ENCODE measurements at regions not wholly inside any gene's neighbourhood (a gene's known extent, or its start where the extent isn't known, plus 50 kb on each side); places are given as distances from the start of the nearest gene placed in this dataset.

- ChIA-PET CTCF (no interaction called here), POLR2A (no interaction called here)
- no peaks in the 10 kb centered on the region for H3K27me3 Mint-ChIP-seq
- no peak overlapping the region for H3K27ac Mint-ChIP-seq
- H3K4me1 Mint-ChIP-seq: no peaks in the 10 kb centered on the region
- DNase-seq: no peak
- no peak overlapping the region for H3K4me3 Mint-ChIP-seq
- H3K9me3 Mint-ChIP-seq: peaks cover 13% of the 10 kb centered on the region
- no peaks in the 10 kb centered on the region for H3K36me3 Mint-ChIP-seq (ENCODE audit: low read depth)
Observed at GRCh38 chr13:88384542-88384941, 713.4 kb downstream of the SLITRK5 start.

DNA sequence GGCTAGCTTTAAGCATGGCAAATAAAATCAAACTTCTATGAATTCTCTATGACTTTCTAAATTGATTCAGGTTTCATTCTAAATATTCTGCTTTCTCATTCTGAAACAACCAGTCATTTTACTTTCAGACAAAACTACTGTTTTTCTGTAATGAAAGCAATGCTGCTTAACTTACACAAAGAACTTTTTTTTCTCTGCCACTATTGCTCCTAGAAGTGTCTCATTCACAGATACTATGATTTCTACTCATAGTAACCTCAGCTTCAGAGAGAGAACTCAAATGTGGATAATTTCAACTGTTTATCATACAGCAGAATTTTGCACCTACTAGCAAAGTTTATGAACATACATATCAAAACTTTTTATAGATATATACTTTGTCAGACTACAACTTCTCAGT, 724.6 kb downstream of the SLITRK5 start:
- CTCF ChIA-PET: no interaction called here
- Mint-ChIP-seq H3K27me3 (no peaks in the 10 kb centered on the region), H3K4me1 (no peaks in the 10 kb centered on the region), H3K9me3 (peaks cover 7% of the 10 kb centered on the region), H3K4me3 (no peak overlapping the region), H3K36me3 (ENCODE audit: low read depth) (no peaks in the 10 kb centered on the region), H3K27ac (no peak overlapping the region)
- POLR2A ChIA-PET: no interaction called here
- no peak for DNase-seq

DNA sequence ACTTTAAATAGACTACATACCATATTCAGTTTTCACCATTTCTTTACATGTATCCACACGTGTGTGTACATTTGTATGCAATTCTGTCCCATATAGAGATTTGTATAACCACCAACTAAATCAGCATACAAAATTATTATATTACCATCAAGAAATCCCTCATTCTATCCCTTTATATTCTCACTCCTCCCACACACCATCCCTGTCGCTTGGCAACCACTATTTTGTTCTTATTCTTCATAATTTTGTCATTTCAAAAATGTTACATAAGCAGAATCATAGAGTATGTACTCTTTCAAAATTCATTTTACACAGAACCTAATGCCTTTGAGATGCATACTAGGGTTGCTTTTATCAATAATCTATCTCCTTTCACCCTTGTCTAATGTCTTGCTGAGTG, 740.5 kb downstream of the SLITRK5 start:
- CTCF ChIA-PET: no interaction called here
- no peak overlapping the region for H3K4me3 Mint-ChIP-seq
- H3K4me1 Mint-ChIP-seq: no peaks in the 10 kb centered on the region
- no peaks in the 10 kb centered on the region for H3K27me3 Mint-ChIP-seq
- POLR2A ChIA-PET: no interaction called here
- DNase-seq: no peak
- no peaks in the 10 kb centered on the region for H3K36me3 Mint-ChIP-seq (ENCODE audit: low read depth)
- no peak overlapping the region for H3K27ac Mint-ChIP-seq
- peaks cover 8% of the 10 kb centered on the region for H3K9me3 Mint-ChIP-seq

DNA sequence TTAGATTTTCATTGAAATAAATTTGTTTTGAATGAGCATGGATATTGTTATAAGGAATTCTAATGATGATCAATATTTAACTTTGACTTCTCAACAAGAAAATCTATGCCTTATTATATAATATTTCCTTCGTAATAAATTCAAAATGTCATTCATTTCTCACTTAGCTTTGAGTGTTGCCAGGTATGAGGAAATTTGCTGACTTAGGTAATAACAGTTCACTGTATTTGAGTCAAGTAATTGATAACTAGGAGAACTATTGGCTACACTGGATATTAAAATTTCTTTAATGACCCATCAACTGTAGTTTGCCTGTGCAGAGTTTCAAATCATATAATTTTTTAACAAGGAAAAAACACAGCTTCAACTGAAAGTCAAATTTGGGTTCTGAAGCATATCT, 746.6 kb downstream of the SLITRK5 start:
- no peaks in the 10 kb centered on the region for H3K4me1 Mint-ChIP-seq
- no peaks in the 10 kb centered on the region for H3K27me3 Mint-ChIP-seq
- POLR2A ChIA-PET: no interaction called here
- CTCF ChIA-PET: no interaction called here
- H3K9me3 Mint-ChIP-seq: no peaks in the 10 kb centered on the region
- DNase-seq: no peak
- no peak overlapping the region for H3K27ac Mint-ChIP-seq
- H3K4me3 Mint-ChIP-seq: no peak overlapping the region
- H3K36me3 Mint-ChIP-seq (ENCODE audit: low read depth): no peaks in the 10 kb centered on the region

DNA sequence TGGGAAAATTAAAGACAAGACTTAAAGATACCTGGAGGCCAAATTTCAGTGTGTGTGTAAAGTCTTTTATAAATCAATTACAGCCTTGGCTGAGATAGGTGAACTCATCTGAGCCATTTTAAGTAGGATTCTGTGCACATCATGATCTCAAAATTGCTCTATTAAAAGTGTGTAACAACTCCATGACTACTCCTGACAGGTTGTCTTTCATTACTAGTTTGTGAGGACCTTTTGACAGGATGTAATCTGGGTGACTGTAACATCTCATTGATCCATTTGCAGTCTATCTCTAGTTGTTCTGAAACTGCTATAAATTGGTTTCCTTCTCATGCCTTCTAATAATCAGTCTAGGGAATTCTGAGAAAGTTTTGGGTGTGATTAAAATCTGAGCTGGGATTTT, 753.3 kb downstream of the SLITRK5 start:
- POLR2A ChIA-PET: no interaction called here
- DNase-seq: no peak

GRCh38 chr13:88426661-88427060, 755.5 kb downstream of the SLITRK5 start:
- no peak overlapping the region for H3K27ac Mint-ChIP-seq
- H3K27me3 Mint-ChIP-seq: no peaks in the 10 kb centered on the region
- ChIA-PET POLR2A (no interaction called here), CTCF (no interaction called here)
- H3K9me3 Mint-ChIP-seq: no peaks in the 10 kb centered on the region
- H3K4me3 Mint-ChIP-seq: no peak overlapping the region
- DNase-seq: no peak
- no peaks in the 10 kb centered on the region for H3K36me3 Mint-ChIP-seq (ENCODE audit: low read depth)
- H3K4me1 Mint-ChIP-seq: no peaks in the 10 kb centered on the region

More for the DNA sequence above, 753.3 kb downstream of the SLITRK5 start:
- Mint-ChIP-seq H3K4me3 (no peak overlapping the region), H3K4me1 (no peaks in the 10 kb centered on the region), H3K36me3 (ENCODE audit: low read depth) (no peaks in the 10 kb centered on the region), H3K27me3 (no peaks in the 10 kb centered on the region), H3K27ac (no peak overlapping the region), H3K9me3 (no peaks in the 10 kb centered on the region)
- CTCF ChIA-PET: no interaction called here

GRCh38 chr13:88429862-88430261, 758.7 kb downstream of the SLITRK5 start:
- no peaks in the 10 kb centered on the region for H3K36me3 Mint-ChIP-seq (ENCODE audit: low read depth)
- POLR2A ChIA-PET: no interaction called here
- no peaks in the 10 kb centered on the region for H3K27me3 Mint-ChIP-seq
- no peak overlapping the region for H3K4me3 Mint-ChIP-seq
- CTCF ChIA-PET: no interaction called here
- DNase-seq: no peak
- no peaks in the 10 kb centered on the region for H3K4me1 Mint-ChIP-seq
- H3K9me3 Mint-ChIP-seq: peaks cover 7% of the 10 kb centered on the region
- H3K27ac Mint-ChIP-seq: no peak overlapping the region

DNA sequence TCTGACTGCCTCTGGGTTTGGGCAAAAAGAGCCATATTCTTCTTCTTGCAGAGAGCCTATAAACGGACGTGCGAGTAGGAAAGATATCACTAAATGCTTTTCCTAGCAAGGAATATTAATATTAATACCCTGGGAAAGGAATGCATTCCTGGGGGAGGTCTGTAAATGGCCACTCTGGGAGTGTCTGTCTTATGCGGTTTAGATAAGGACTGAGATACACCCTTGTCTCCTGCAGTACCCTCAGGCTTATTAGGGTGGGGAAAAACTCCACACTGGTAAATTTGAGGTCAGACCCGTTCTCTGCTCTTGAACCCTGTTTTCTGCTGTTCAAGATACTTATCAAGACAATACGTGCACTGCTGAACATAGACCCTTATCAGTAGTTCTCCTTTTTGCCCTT, 763.8 kb downstream of the SLITRK5 start:
- ChIA-PET POLR2A (no interaction called here), CTCF (no interaction called here)
- Mint-ChIP-seq H3K27me3 (no peaks in the 10 kb centered on the region), H3K27ac (no peak overlapping the region), H3K4me3 (no peak overlapping the region), H3K4me1 (no peaks in the 10 kb centered on the region), H3K36me3 (ENCODE audit: low read depth) (no peaks in the 10 kb centered on the region), H3K9me3 (peaks cover 11% of the 10 kb centered on the region)
- DNase-seq: no peak

DNA sequence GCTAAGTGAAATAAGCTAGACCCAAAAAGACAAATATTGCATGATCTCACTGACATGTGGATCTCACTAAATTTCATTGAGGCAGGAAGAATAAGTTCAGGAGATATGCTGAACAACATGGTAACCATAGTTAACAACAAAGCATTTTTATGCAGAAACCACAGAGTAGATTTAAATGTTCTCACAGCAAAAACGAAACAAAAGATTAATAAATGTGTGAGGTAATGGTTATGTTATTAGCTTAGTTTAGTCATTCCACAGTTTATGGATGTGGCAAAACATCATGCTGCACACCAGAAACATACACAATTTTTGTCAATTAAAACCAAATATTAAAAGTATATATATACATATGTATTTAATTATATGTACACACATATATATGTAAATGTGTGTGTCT, 765.8 kb downstream of the SLITRK5 start:
- Mint-ChIP-seq H3K4me3 (no peak overlapping the region), H3K27ac (no peak overlapping the region), H3K4me1 (no peaks in the 10 kb centered on the region), H3K27me3 (no peaks in the 10 kb centered on the region), H3K36me3 (ENCODE audit: low read depth) (no peaks in the 10 kb centered on the region), H3K9me3 (peaks cover 11% of the 10 kb centered on the region)
- POLR2A ChIA-PET: no interaction called here
- CTCF ChIA-PET: no interaction called here
- DNase-seq: no peak

GRCh38 chr13:88450515-88450914, 779.3 kb downstream of the SLITRK5 start:
- Mint-ChIP-seq H3K27ac (no peak overlapping the region), H3K9me3 (peaks cover 4% of the 10 kb centered on the region), H3K27me3 (no peaks in the 10 kb centered on the region), H3K4me3 (no peak overlapping the region), H3K4me1 (no peaks in the 10 kb centered on the region), H3K36me3 (ENCODE audit: low read depth) (no peaks in the 10 kb centered on the region)
- CTCF ChIA-PET: no interaction called here
- POLR2A ChIA-PET: no interaction called here
- no peak for DNase-seq

DNA sequence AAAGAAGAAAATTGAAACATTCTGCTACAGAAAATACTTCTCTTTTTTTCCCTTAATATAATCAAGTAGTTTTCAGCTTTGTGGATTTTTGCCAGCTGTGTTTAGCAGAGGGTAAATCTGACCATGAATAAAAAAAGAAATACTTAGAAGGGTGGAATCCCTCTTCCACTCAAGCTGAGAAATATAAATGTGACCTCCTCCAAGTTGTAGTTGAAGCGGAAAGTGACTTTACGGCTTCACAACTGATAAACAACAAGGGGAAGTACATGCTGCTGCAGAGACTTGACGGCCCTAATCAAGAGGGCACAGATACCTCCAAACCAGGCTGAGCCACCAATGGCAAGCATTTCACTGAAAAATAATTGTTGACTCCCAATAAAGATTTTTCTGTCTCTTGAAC, 785.0 kb downstream of the SLITRK5 start:
- Mint-ChIP-seq H3K27ac (no peak overlapping the region), H3K9me3 (peaks cover 4% of the 10 kb centered on the region), H3K4me1 (no peaks in the 10 kb centered on the region), H3K27me3 (no peaks in the 10 kb centered on the region), H3K36me3 (ENCODE audit: low read depth) (no peaks in the 10 kb centered on the region), H3K4me3 (no peak overlapping the region)
- DNase-seq: no peak
- ChIA-PET POLR2A (no interaction called here), CTCF (interaction anchor here (0.7 kb wide), 1 partner anchor 1129 kb away, joined by 3 read pairs; no protein-coding TSS in a partner anchor)

GRCh38 chr13:88459331-88459730, 788.2 kb downstream of the SLITRK5 start:
- H3K9me3 Mint-ChIP-seq: no peaks in the 10 kb centered on the region
- DNase-seq: no peak
- H3K4me1 Mint-ChIP-seq: no peaks in the 10 kb centered on the region
- ChIA-PET CTCF (no interaction called here), POLR2A (no interaction called here)
- no peaks in the 10 kb centered on the region for H3K36me3 Mint-ChIP-seq (ENCODE audit: low read depth)
- no peak overlapping the region for H3K4me3 Mint-ChIP-seq
- H3K27ac Mint-ChIP-seq: no peak overlapping the region
- no peaks in the 10 kb centered on the region for H3K27me3 Mint-ChIP-seq

- no peak for DNase-seq
- CTCF ChIA-PET: no interaction called here
Observed at GRCh38 chr13:88461272-88462009, 790.3 kb downstream of the SLITRK5 start.

DNA sequence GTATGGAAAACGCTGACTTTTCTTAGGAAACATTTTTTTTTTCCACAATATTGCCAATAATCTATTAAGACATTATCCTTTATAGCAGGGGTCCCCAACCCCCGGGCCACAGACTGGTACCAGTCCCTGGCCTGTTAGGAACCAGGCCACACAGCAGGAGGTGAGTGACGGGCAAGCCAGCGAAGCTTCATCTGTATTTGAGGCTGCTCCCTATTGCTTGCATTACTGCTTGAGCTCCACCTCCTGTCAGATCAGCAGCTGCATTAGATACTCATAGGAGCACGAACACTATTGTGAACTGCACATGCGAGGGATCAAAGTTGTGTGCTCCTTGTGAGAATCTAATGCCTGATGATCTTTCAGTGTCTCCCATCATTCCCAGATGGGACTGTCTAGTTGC, 793.7 kb downstream of the SLITRK5 start:
- Mint-ChIP-seq H3K27ac (no peak overlapping the region), H3K4me1 (no peaks in the 10 kb centered on the region), H3K36me3 (ENCODE audit: low read depth) (no peaks in the 10 kb centered on the region), H3K9me3 (peaks cover 1% of the 10 kb centered on the region), H3K4me3 (no peak overlapping the region), H3K27me3 (no peaks in the 10 kb centered on the region)
- DNase-seq: no peak
- ChIA-PET POLR2A (no interaction called here), CTCF (no interaction called here)

More at GRCh38 chr13:88461272-88462009, 790.3 kb downstream of the SLITRK5 start:
- POLR2A ChIA-PET: no interaction called here
- Mint-ChIP-seq H3K9me3 (peaks cover 1% of the 10 kb centered on the region), H3K36me3 (ENCODE audit: low read depth) (no peaks in the 10 kb centered on the region), H3K27ac (no peak overlapping the region), H3K4me1 (no peaks in the 10 kb centered on the region), H3K4me3 (no peak overlapping the region), H3K27me3 (no peaks in the 10 kb centered on the region)

Data from activated CD4-positive, alpha-beta memory T cell treated with anti-CD3 and anti-CD28 coated beads, Interleukin-2, amount 10 ng/mL, durations not matched to agents 7 days and 5 days (primary cell).